SK-N-SH treated with all-trans-retinoic acid at 6 μM for 48 hours (cell line): ENCODE measurements at regions not wholly inside any gene's neighbourhood (a gene's known extent, or its start where the extent isn't known, plus 50 kb on each side); places are given as distances from the start of the nearest gene placed in this dataset.

ENCODE experiments used
- ATAC-seq: fragments of 200-7000 bp; cut with Tn5 transposase; 3 replicates; pipeline ENCODE4 v1.9.1; 2020; ENCODE audit warnings: mild to moderate bottlenecking, moderate library complexity
- BACH2 ChIP-seq: fragments of 250-450 bp; sonication (Bioruptor Pico); IDR thresholded peaks from 2 replicates; pipeline ENCODE4 v1.9.0; 2021; ENCODE audit warnings: mild to moderate bottlenecking, borderline replicate concordance
- CSDC2 ChIP-seq: fragments of 250-450 bp; sonication (Bioruptor Pico); IDR thresholded peaks from 2 replicates; pipeline ENCODE4 v1.5.0; 2020; ENCODE audit warnings: mild to moderate bottlenecking, moderate library complexity
- CSRNP3 ChIP-seq: fragments of 250-450 bp; sonication (Bioruptor Pico); IDR thresholded peaks from 2 replicates; pipeline ENCODE4 v1.5.1; 2021; ENCODE audit warnings: mild to moderate bottlenecking, moderate library complexity
- ESRRG ChIP-seq: fragments of 250-450 bp; sonication (Bioruptor Pico); IDR thresholded peaks from 2 replicates; pipeline ENCODE4 v1.6.1; 2021; ENCODE audit warnings: mild to moderate bottlenecking
- GLIS3 ChIP-seq: fragments of 250-450 bp; sonication (Bioruptor Pico); IDR thresholded peaks from 2 replicates; pipeline ENCODE4 v1.5.0; 2020; ENCODE audit warnings: mild to moderate bottlenecking, moderate library complexity
- ISL1 ChIP-seq: fragments of 250-450 bp; sonication (Bioruptor Pico); IDR thresholded peaks from 2 replicates; pipeline ENCODE4 v2.1.2; 2022; ENCODE audit warnings: mild to moderate bottlenecking, moderate library complexity
- OSR1 ChIP-seq: fragments of 250-450 bp; sonication (Bioruptor Pico); IDR thresholded peaks from 2 replicates; pipeline ENCODE4 v1.8.0; 2022; ENCODE audit warnings: moderate library complexity, mild to moderate bottlenecking, inconsistent platforms
- POU6F1 ChIP-seq: fragments of 250-450 bp; sonication (Bioruptor Pico); IDR thresholded peaks from 2 replicates; pipeline ENCODE4 v1.8.0; 2021; ENCODE audit warnings: low read depth, mild to moderate bottlenecking, moderate library complexity, borderline replicate concordance
- PPARA ChIP-seq: fragments of 250-450 bp; sonication (Bioruptor Pico); IDR thresholded peaks from 2 replicates; pipeline ENCODE4 v1.5.0; 2020; ENCODE audit warnings: mild to moderate bottlenecking, borderline replicate concordance
- RARB ChIP-seq: fragments of 250-450 bp; sonication (Bioruptor Pico); IDR thresholded peaks from 2 replicates; pipeline ENCODE4 v1.8.0; 2021; ENCODE audit warnings: mild to moderate bottlenecking, moderate library complexity
- SNAI2 ChIP-seq: fragments of 250-450 bp; sonication (Bioruptor Pico); IDR thresholded peaks from 2 replicates; pipeline ENCODE4 v1.5.0; 2020; ENCODE audit warnings: mild to moderate bottlenecking, moderate library complexity
- TCF4 ChIP-seq: fragments of 250-450 bp; sonication (Bioruptor Pico); IDR thresholded peaks from 2 replicates; pipeline ENCODE4 v1.8.0; 2021; ENCODE audit warnings: mild to moderate bottlenecking, moderate library complexity, borderline replicate concordance
- TOX ChIP-seq: fragments of 250-450 bp; sonication (Bioruptor Pico); IDR thresholded peaks from 2 replicates; pipeline ENCODE4 v1.8.0; 2021; ENCODE audit warnings: mild to moderate bottlenecking, moderate library complexity, borderline replicate concordance
- ZC3H10 ChIP-seq: fragments of 250-450 bp; sonication (Bioruptor Pico); IDR thresholded peaks from 2 replicates; pipeline ENCODE4 v1.5.1; 2021; ENCODE audit warnings: mild to moderate bottlenecking, moderate library complexity
- ZFP3 ChIP-seq: fragments of 250-450 bp; sonication (Bioruptor Pico); IDR thresholded peaks from 2 replicates; pipeline ENCODE4 v1.5.0; 2020; ENCODE audit warnings: mild to moderate bottlenecking, moderate library complexity
- ZFP30 ChIP-seq: fragments of 450-650 bp; formaldehyde crosslinking; IDR thresholded peaks from 2 replicates; pipeline ENCODE4 v1.5.0; 2022; ENCODE audit warnings: mild to moderate bottlenecking, moderate library complexity
- ZNF565 ChIP-seq: fragments of 450-650 bp; formaldehyde crosslinking; conservative IDR thresholded peaks from 2 replicates; pipeline ENCODE4 v1.5.0; 2020; ENCODE audit warnings: low read depth, mild to moderate bottlenecking, moderate library complexity
- ZNF70 ChIP-seq: fragments of 450-650 bp; formaldehyde crosslinking; IDR thresholded peaks from 2 replicates; pipeline ENCODE4 v1.5.0; 2020; ENCODE audit warnings: mild to moderate bottlenecking, moderate library complexity
- ZNF8 ChIP-seq: fragments of 450-650 bp; formaldehyde crosslinking; IDR thresholded peaks from 2 replicates; pipeline ENCODE4 v1.5.0; 2020; ENCODE audit warnings: mild to moderate bottlenecking, moderate library complexity
- TF ChIP-seq, protein P1 (sequence below): fragments of 250-450 bp; sonication (Bioruptor Pico); IDR thresholded peaks from 2 replicates; pipeline ENCODE4 v1.8.0; 2020; ENCODE audit warnings: mild to moderate bottlenecking, moderate library complexity, borderline replicate concordance
- TF ChIP-seq, protein P2 (sequence below): fragments of 250-450 bp; sonication (Bioruptor Pico); IDR thresholded peaks from 2 replicates; pipeline ENCODE4 v1.5.1; 2020; ENCODE audit warnings: low read depth, mild to moderate bottlenecking, moderate library complexity
- TF ChIP-seq, protein P3 (sequence below): fragments of 250-450 bp; sonication (Bioruptor Pico); IDR thresholded peaks from 2 replicates; pipeline ENCODE4 v1.5.0; 2020; ENCODE audit warnings: mild to moderate bottlenecking, moderate library complexity

DNA sequence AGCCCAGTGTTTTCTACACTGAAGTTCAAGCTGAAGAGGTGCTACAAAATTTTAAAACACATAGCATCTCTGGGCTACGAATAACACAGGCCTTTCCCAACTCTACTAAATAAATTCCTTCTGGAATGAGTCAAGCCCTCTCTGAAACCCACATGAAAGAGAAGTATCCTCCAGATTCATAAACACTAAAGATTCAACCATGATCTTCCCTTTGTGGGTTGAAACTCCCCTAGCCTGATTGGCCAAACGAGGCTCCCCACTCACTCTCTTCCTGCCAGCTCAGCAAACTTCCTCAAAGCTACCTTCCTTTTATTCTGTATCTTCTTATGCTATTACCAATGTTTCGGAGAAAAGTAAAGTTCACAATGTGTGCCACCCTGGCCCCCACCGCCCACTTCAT is 95.4 kb downstream of the NKX6-1 start:
- no peak for ATAC-seq
- no peak for TF ChIP-seq ESRRG (CRISPR knock-in tag)
- TF ChIP-seq ZNF565 (CRISPR knock-in tag): no peak
- no peak for TF ChIP-seq GLIS3

DNA sequence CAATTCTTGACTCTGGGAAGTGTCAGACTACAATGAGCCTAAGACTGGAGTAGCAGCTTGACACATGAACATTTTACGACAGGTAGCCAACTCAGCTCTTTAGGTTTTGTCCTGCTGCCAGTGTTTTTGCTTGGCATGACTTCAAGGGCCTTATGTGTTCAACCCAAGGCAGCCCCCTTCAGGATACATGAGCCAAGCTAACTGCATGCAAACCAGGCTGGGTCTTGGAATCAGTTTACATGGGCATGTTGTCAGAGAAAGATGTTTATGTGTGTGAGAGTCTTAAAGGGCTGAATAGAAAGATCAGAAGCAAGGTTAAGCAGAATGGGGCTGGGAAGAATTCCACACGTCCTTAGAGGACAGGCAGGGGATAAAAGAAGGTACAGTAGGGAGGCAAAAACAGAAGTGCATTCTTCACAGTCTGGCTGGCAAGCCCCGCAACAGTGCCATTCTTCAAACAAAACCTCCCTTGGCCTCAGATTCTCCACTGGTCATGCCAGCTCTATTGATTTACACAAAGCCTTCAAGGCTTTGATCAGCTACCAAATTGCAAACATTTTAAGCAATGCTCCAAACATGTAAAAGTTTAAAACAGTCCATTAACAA is 97.3 kb downstream of the NKX6-1 start:
- TF ChIP-seq PPARA (CRISPR knock-in tag): no peak
- no peak for TF ChIP-seq CSRNP3 (CRISPR knock-in tag)
- TF ChIP-seq CSDC2 (CRISPR knock-in tag): no peak
- no peak for TF ChIP-seq TOX (CRISPR knock-in tag)
- TF ChIP-seq ISL1 (CRISPR knock-in tag): no peak
- TF ChIP-seq, protein P1, sequence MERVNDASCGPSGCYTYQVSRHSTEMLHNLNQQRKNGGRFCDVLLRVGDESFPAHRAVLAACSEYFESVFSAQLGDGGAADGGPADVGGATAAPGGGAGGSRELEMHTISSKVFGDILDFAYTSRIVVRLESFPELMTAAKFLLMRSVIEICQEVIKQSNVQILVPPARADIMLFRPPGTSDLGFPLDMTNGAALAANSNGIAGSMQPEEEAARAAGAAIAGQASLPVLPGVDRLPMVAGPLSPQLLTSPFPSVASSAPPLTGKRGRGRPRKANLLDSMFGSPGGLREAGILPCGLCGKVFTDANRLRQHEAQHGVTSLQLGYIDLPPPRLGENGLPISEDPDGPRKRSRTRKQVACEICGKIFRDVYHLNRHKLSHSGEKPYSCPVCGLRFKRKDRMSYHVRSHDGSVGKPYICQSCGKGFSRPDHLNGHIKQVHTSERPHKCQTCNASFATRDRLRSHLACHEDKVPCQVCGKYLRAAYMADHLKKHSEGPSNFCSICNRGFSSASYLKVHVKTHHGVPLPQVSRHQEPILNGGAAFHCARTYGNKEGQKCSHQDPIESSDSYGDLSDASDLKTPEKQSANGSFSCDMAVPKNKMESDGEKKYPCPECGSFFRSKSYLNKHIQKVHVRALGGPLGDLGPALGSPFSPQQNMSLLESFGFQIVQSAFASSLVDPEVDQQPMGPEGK: no peak
- no peak for TF ChIP-seq ZNF565 (CRISPR knock-in tag)
- TF ChIP-seq ZC3H10 (CRISPR knock-in tag): no peak
- no peak for TF ChIP-seq BACH2 (CRISPR knock-in tag)
- TF ChIP-seq RARB (CRISPR knock-in tag): no peak
- no peak for TF ChIP-seq ESRRG (CRISPR knock-in tag)
- no peak for TF ChIP-seq ZNF8 (CRISPR knock-in tag)
- no peak for TF ChIP-seq SNAI2 (CRISPR knock-in tag)
- TF ChIP-seq, protein P2, sequence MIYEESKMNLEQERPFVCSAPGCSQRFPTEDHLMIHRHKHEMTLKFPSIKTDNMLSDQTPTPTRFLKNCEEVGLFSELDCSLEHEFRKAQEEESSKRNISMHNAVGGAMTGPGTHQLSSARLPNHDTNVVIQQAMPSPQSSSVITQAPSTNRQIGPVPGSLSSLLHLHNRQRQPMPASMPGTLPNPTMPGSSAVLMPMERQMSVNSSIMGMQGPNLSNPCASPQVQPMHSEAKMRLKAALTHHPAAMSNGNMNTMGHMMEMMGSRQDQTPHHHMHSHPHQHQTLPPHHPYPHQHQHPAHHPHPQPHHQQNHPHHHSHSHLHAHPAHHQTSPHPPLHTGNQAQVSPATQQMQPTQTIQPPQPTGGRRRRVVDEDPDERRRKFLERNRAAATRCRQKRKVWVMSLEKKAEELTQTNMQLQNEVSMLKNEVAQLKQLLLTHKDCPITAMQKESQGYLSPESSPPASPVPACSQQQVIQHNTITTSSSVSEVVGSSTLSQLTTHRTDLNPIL (CRISPR knock-in tag): no peak
- no peak for TF ChIP-seq ZFP3 (CRISPR knock-in tag)
- TF ChIP-seq GLIS3: no peak
- TF ChIP-seq POU6F1: no peak
- TF ChIP-seq, protein P3, sequence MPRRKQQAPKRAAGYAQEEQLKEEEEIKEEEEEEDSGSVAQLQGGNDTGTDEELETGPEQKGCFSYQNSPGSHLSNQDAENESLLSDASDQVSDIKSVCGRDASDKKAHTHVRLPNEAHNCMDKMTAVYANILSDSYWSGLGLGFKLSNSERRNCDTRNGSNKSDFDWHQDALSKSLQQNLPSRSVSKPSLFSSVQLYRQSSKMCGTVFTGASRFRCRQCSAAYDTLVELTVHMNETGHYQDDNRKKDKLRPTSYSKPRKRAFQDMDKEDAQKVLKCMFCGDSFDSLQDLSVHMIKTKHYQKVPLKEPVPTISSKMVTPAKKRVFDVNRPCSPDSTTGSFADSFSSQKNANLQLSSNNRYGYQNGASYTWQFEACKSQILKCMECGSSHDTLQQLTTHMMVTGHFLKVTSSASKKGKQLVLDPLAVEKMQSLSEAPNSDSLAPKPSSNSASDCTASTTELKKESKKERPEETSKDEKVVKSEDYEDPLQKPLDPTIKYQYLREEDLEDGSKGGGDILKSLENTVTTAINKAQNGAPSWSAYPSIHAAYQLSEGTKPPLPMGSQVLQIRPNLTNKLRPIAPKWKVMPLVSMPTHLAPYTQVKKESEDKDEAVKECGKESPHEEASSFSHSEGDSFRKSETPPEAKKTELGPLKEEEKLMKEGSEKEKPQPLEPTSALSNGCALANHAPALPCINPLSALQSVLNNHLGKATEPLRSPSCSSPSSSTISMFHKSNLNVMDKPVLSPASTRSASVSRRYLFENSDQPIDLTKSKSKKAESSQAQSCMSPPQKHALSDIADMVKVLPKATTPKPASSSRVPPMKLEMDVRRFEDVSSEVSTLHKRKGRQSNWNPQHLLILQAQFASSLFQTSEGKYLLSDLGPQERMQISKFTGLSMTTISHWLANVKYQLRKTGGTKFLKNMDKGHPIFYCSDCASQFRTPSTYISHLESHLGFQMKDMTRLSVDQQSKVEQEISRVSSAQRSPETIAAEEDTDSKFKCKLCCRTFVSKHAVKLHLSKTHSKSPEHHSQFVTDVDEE (CRISPR knock-in tag): no peak
- TF ChIP-seq OSR1 (CRISPR knock-in tag): no peak
- no peak for TF ChIP-seq ZNF70 (CRISPR knock-in tag)
- ATAC-seq: no peak

DNA sequence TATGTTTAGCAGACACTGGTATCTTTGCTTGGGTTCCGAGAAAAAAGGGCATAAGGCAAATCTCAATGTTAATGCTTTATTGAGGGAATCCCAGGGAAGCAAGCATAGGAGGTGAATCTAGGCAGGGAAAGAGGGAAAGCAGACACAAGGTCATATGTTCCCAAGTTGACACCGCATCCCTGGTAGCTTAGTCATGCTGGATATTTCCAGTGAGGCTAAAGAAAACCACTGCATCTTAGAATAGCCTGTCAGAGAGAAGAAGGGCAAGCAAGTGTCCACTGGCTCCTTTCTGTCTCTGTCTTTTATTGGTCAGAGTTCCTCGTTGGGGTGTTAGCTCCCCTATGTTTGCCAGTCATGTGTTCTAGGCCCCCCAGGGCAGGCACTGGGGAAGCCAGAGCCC is 104.7 kb downstream of the NKX6-1 start:
- no peak for ATAC-seq
- TF ChIP-seq, protein P1: no peak
- TF ChIP-seq TCF4 (no peak), SNAI2 (CRISPR knock-in tag) (no peak), ZFP3 (CRISPR knock-in tag) (no peak), ESRRG (CRISPR knock-in tag) (no peak), ZFP30 (CRISPR knock-in tag) (no peak), PPARA (CRISPR knock-in tag) (no peak), GLIS3 (no peak), CSDC2 (CRISPR knock-in tag) (no peak), ZNF70 (CRISPR knock-in tag) (no peak), OSR1 (CRISPR knock-in tag) (no peak), ZNF565 (CRISPR knock-in tag) (no peak)
- TF ChIP-seq, protein P3 (CRISPR knock-in tag): no peak
- TF ChIP-seq, protein P2 (CRISPR knock-in tag): no peak
